ENCODE measurements at regions not wholly inside any gene's neighbourhood (a gene's known extent, or its start where the extent isn't known, plus 50 kb on each side); places are given as distances from the start of the nearest gene placed in this dataset.

DNA sequence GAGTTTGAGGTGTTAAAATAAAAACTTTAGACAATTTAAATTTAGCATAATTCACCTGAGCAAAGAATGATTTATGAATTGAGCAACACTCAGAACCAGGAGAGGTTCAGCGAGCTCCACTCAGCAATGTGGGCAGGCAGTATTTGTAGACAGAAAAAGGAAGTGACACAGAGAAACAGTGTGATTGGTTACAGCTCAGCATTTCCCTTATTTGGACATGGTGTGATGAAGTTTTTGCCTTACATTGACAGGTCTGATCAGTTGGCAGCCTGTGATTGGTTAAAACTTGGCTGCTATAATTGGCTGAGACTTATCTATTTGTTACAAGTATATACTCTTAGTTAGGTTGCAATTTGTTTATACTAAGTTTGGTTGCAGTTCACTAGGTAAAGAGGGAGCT lies 621.2 kb upstream of the PRMT6 start:
- TF ChIP-seq CTCF (conservative IDR thresholded peaks at IDR 0.05; ENCODE audit: low read depth, low read length), result no peak
- TF ChIP-seq EZH2 (IDR thresholded peaks at IDR 0.05; ENCODE audit: borderline replicate concordance, low read depth, low read length, poor library complexity, severe bottlenecking), result no peak

Measured in A673 (cell line).